ENCODE measurements at regions not wholly inside any gene's neighbourhood (a gene's known extent, or its start where the extent isn't known, plus 50 kb on each side); places are given as distances from the start of the nearest gene placed in this dataset.
"Not testable (repeated sequence)": the region's sequence is repeated elsewhere in the genome, so short reads cannot be mapped to it uniquely, and the experiment has no call there.

GRCh38 chr6:104462811-104463599, 396.7 kb downstream of the HACE1 start:
- intact Hi-C loops (cut with DNase I): no loop called here
- ATAC-seq (no peak), DNase-seq (no peak)

- ATAC-seq (no peak), DNase-seq (no peak)
- intact Hi-C loops (cut with DNase I): no loop called here
These were observed 398.8 kb downstream of the HACE1 start for GRCh38 chr6:104460738-104461483.

- intact Hi-C loops (cut with DNase I): no loop called here
- DNase-seq (no peak), ATAC-seq (no peak)
These were observed 400.2 kb downstream of the HACE1 start for GRCh38 chr6:104459543-104459942.

GRCh38 chr6:104449918-104450317, 409.8 kb downstream of the HACE1 start:
- DNase-seq (no peak), ATAC-seq (no peak)
- intact Hi-C loops (cut with DNase I): no loop called here

- ATAC-seq; DNase-seq; intact Hi-C loops (cut with DNase I): not testable (repeated sequence)
These were observed 413.3 kb downstream of the HACE1 start for GRCh38 chr6:104446101-104447080.

GRCh38 chr6:104434519-104434918, 425.2 kb downstream of the HACE1 start:
- intact Hi-C loops (cut with DNase I): no loop called here
- ATAC-seq (no peak), DNase-seq (no peak)

GRCh38 chr6:104431096-104431495, 428.6 kb downstream of the HACE1 start:
- DNase-seq: no peak
- intact Hi-C loops (cut with DNase I): no loop called here
- no peak for ATAC-seq

- intact Hi-C loops (cut with DNase I): no loop called here
- no peak for DNase-seq
- ATAC-seq: no peak
These were observed 431.5 kb downstream of the HACE1 start for GRCh38 chr6:104428184-104428583.

GRCh38 chr6:104423691-104424090, 436.0 kb downstream of the HACE1 start:
- ATAC-seq (no peak), DNase-seq (no peak)
- intact Hi-C loops (cut with DNase I): no loop called here

- DNase-seq (no peak), ATAC-seq (no peak)
- intact Hi-C loops (cut with DNase I): no loop called here
These were observed 438.1 kb downstream of the HACE1 start for GRCh38 chr6:104421650-104422049.

GRCh38 chr6:104418839-104419238, 440.9 kb downstream of the HACE1 start:
- DNase-seq (no peak), ATAC-seq (no peak)
- intact Hi-C loops (cut with DNase I): no loop called here

- no peak for ATAC-seq
- intact Hi-C loops (cut with DNase I): no loop called here
- DNase-seq: no peak
These were observed 441.6 kb downstream of the HACE1 start for GRCh38 chr6:104418125-104418524.

- ATAC-seq (no peak), DNase-seq (no peak)
- intact Hi-C loops (cut with DNase I): no loop called here
These were observed 445.0 kb downstream of the HACE1 start for GRCh38 chr6:104414723-104415122.

GRCh38 chr6:104413767-104414166, 446.0 kb downstream of the HACE1 start:
- ATAC-seq: no peak
- intact Hi-C loops (cut with DNase I): no loop called here
- DNase-seq: no peak

GRCh38 chr6:104411302-104411701, 448.4 kb downstream of the HACE1 start:
- intact Hi-C loops (cut with DNase I): no loop called here
- no peak for ATAC-seq
- DNase-seq: no peak

GRCh38 chr6:104409913-104410312, 449.8 kb downstream of the HACE1 start:
- intact Hi-C loops (cut with DNase I): no loop called here

GRCh38 chr6:104407957-104408356, 451.8 kb downstream of the HACE1 start:
- no peak for ATAC-seq
- intact Hi-C loops (cut with DNase I): no loop called here
- no peak for DNase-seq

More at GRCh38 chr6:104409913-104410312, 449.8 kb downstream of the HACE1 start:
- DNase-seq (no peak), ATAC-seq (no peak)

- intact Hi-C loops (cut with DNase I): no loop called here
- DNase-seq (no peak), ATAC-seq (no peak)
These were observed 455.3 kb downstream of the HACE1 start for GRCh38 chr6:104404377-104404776.

- intact Hi-C loops (cut with DNase I): no loop called here
- ATAC-seq: no peak
- DNase-seq: no peak
These were observed 457.1 kb downstream of the HACE1 start for GRCh38 chr6:104402572-104402971.

GRCh38 chr6:104401926-104402325, 457.8 kb downstream of the HACE1 start:
- intact Hi-C loops (cut with DNase I): no loop called here
- DNase-seq (no peak), ATAC-seq (no peak)

Data from left cardiac atrium (tissue), 4 donors.